ENCODE measurements at regions not wholly inside any gene's neighbourhood (a gene's known extent, or its start where the extent isn't known, plus 50 kb on each side); places are given as distances from the start of the nearest gene placed in this dataset.

DNA sequence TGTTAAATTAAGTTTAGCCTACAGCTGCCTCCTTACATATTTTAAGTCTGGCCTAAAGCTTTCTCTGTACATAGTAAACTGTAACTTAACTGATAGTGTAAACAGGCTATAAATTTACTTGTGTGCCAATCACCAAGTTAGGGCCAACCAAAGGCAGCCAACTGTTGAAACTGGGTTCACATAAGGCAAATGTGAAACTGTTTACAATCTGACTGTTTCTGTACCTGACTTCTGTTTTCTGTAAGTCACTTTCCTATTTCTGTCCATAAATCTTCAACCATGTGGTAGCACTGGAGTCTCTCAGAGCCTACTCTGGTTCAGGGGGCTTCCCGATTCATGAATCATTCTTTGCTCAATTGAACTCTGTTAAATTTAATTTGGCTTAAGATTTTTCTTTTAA, 103.1 kb downstream of the RAP2A start (continued):
- TF ChIP-seq, protein P1, sequence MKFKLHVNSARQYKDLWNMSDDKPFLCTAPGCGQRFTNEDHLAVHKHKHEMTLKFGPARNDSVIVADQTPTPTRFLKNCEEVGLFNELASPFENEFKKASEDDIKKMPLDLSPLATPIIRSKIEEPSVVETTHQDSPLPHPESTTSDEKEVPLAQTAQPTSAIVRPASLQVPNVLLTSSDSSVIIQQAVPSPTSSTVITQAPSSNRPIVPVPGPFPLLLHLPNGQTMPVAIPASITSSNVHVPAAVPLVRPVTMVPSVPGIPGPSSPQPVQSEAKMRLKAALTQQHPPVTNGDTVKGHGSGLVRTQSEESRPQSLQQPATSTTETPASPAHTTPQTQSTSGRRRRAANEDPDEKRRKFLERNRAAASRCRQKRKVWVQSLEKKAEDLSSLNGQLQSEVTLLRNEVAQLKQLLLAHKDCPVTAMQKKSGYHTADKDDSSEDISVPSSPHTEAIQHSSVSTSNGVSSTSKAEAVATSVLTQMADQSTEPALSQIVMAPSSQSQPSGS (CRISPR knock-in tag; IDR thresholded peaks at IDR 0.05; ENCODE audit: borderline replicate concordance, low read depth) = no peak
- TF ChIP-seq, protein P2, sequence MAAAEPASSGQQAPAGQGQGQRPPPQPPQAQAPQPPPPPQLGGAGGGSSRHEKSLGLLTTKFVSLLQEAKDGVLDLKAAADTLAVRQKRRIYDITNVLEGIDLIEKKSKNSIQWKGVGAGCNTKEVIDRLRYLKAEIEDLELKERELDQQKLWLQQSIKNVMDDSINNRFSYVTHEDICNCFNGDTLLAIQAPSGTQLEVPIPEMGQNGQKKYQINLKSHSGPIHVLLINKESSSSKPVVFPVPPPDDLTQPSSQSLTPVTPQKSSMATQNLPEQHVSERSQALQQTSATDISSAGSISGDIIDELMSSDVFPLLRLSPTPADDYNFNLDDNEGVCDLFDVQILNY (CRISPR knock-in tag; IDR thresholded peaks at IDR 0.05) = no peak
- TF ChIP-seq JAZF1 (CRISPR knock-in tag; IDR thresholded peaks at IDR 0.05) (no peak), ZNF232 (CRISPR knock-in tag; IDR thresholded peaks at IDR 0.05) (no peak), ZNF423 (CRISPR knock-in tag; IDR thresholded peaks at IDR 0.05) (no peak), ZNF416 (CRISPR knock-in tag; IDR thresholded peaks at IDR 0.05) (no peak), TEAD4 (CRISPR knock-in tag; IDR thresholded peaks at IDR 0.05) (no peak)
- TF ChIP-seq, protein P3, sequence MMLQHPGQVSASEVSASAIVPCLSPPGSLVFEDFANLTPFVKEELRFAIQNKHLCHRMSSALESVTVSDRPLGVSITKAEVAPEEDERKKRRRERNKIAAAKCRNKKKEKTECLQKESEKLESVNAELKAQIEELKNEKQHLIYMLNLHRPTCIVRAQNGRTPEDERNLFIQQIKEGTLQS (CRISPR knock-in tag; conservative IDR thresholded peaks at IDR 0.05) = no peak
- TF ChIP-seq, protein P4, sequence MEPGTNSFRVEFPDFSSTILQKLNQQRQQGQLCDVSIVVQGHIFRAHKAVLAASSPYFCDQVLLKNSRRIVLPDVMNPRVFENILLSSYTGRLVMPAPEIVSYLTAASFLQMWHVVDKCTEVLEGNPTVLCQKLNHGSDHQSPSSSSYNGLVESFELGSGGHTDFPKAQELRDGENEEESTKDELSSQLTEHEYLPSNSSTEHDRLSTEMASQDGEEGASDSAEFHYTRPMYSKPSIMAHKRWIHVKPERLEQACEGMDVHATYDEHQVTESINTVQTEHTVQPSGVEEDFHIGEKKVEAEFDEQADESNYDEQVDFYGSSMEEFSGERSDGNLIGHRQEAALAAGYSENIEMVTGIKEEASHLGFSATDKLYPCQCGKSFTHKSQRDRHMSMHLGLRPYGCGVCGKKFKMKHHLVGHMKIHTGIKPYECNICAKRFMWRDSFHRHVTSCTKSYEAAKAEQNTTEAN (CRISPR knock-in tag; IDR thresholded peaks at IDR 0.05) = no peak
- TF ChIP-seq, protein P5, sequence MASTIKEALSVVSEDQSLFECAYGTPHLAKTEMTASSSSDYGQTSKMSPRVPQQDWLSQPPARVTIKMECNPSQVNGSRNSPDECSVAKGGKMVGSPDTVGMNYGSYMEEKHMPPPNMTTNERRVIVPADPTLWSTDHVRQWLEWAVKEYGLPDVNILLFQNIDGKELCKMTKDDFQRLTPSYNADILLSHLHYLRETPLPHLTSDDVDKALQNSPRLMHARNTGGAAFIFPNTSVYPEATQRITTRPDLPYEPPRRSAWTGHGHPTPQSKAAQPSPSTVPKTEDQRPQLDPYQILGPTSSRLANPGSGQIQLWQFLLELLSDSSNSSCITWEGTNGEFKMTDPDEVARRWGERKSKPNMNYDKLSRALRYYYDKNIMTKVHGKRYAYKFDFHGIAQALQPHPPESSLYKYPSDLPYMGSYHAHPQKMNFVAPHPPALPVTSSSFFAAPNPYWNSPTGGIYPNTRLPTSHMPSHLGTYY (CRISPR knock-in tag; IDR thresholded peaks at IDR 0.05) = no peak

DNA sequence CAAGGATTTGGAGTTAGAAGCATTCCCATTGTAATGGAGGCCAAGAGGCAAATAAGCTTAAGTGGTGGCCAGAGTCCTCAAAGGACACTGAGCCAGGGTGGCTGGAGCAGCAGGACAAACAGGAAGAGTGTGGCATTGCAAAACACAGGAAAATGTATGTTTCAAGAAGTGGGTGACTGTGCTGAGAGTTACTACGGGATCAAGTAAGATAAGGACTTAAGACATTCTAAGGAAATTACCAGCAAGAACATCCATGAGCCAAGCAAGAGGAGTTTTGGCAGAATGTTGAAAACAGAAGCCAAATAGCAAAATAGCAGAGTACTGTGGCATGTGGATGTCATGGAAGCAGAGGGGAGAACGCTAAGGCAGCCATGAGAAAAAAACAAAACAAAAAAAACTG, 104.2 kb downstream of the RAP2A start:
- Mint-ChIP-seq H3K27me3 (ENCODE audit: low read depth) (no peaks in the 10 kb centered on the region), H3K4me1 (no peaks in the 10 kb centered on the region), H3K9me3 (no peaks in the 10 kb centered on the region), H3K4me3 (no peak overlapping the region), H3K36me3 (no peaks in the 10 kb centered on the region), H3K27ac (no peak overlapping the region)
- POLR2A ChIA-PET = no interaction called here
- CTCF ChIA-PET = no interaction called here
- DNase-seq (ENCODE audit: low spot score) = no peak
- no peak for ATAC-seq
- no peak for TF ChIP-seq ATF1 (CRISPR knock-in tag; IDR thresholded peaks at IDR 0.05)
- no peak for TF ChIP-seq SOX15 (CRISPR knock-in tag; IDR thresholded peaks at IDR 0.05)
- no peak for TF ChIP-seq ZNF219 (CRISPR knock-in tag; IDR thresholded peaks at IDR 0.05; ENCODE audit: borderline replicate concordance)
- TF ChIP-seq, protein P6, sequence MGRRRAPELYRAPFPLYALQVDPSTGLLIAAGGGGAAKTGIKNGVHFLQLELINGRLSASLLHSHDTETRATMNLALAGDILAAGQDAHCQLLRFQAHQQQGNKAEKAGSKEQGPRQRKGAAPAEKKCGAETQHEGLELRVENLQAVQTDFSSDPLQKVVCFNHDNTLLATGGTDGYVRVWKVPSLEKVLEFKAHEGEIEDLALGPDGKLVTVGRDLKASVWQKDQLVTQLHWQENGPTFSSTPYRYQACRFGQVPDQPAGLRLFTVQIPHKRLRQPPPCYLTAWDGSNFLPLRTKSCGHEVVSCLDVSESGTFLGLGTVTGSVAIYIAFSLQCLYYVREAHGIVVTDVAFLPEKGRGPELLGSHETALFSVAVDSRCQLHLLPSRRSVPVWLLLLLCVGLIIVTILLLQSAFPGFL (CRISPR knock-in tag; IDR thresholded peaks at IDR 0.05; ENCODE audit: borderline replicate concordance) = no peak
- TF ChIP-seq, protein P7, sequence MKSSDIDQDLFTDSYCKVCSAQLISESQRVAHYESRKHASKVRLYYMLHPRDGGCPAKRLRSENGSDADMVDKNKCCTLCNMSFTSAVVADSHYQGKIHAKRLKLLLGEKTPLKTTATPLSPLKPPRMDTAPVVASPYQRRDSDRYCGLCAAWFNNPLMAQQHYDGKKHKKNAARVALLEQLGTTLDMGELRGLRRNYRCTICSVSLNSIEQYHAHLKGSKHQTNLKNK (CRISPR knock-in tag; IDR thresholded peaks at IDR 0.05) = no peak
- TF ChIP-seq, protein P8, sequence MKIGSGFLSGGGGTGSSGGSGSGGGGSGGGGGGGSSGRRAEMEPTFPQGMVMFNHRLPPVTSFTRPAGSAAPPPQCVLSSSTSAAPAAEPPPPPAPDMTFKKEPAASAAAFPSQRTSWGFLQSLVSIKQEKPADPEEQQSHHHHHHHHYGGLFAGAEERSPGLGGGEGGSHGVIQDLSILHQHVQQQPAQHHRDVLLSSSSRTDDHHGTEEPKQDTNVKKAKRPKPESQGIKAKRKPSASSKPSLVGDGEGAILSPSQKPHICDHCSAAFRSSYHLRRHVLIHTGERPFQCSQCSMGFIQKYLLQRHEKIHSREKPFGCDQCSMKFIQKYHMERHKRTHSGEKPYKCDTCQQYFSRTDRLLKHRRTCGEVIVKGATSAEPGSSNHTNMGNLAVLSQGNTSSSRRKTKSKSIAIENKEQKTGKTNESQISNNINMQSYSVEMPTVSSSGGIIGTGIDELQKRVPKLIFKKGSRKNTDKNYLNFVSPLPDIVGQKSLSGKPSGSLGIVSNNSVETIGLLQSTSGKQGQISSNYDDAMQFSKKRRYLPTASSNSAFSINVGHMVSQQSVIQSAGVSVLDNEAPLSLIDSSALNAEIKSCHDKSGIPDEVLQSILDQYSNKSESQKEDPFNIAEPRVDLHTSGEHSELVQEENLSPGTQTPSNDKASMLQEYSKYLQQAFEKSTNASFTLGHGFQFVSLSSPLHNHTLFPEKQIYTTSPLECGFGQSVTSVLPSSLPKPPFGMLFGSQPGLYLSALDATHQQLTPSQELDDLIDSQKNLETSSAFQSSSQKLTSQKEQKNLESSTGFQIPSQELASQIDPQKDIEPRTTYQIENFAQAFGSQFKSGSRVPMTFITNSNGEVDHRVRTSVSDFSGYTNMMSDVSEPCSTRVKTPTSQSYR (CRISPR knock-in tag; IDR thresholded peaks at IDR 0.05) = no peak
- no peak for TF ChIP-seq GRHL2 (CRISPR knock-in tag; IDR thresholded peaks at IDR 0.05; ENCODE audit: insufficient replicate concordance, severe bottlenecking)
- TF ChIP-seq NR1H2 (CRISPR knock-in tag; IDR thresholded peaks at IDR 0.05) = no peak
- TF ChIP-seq, protein P9, sequence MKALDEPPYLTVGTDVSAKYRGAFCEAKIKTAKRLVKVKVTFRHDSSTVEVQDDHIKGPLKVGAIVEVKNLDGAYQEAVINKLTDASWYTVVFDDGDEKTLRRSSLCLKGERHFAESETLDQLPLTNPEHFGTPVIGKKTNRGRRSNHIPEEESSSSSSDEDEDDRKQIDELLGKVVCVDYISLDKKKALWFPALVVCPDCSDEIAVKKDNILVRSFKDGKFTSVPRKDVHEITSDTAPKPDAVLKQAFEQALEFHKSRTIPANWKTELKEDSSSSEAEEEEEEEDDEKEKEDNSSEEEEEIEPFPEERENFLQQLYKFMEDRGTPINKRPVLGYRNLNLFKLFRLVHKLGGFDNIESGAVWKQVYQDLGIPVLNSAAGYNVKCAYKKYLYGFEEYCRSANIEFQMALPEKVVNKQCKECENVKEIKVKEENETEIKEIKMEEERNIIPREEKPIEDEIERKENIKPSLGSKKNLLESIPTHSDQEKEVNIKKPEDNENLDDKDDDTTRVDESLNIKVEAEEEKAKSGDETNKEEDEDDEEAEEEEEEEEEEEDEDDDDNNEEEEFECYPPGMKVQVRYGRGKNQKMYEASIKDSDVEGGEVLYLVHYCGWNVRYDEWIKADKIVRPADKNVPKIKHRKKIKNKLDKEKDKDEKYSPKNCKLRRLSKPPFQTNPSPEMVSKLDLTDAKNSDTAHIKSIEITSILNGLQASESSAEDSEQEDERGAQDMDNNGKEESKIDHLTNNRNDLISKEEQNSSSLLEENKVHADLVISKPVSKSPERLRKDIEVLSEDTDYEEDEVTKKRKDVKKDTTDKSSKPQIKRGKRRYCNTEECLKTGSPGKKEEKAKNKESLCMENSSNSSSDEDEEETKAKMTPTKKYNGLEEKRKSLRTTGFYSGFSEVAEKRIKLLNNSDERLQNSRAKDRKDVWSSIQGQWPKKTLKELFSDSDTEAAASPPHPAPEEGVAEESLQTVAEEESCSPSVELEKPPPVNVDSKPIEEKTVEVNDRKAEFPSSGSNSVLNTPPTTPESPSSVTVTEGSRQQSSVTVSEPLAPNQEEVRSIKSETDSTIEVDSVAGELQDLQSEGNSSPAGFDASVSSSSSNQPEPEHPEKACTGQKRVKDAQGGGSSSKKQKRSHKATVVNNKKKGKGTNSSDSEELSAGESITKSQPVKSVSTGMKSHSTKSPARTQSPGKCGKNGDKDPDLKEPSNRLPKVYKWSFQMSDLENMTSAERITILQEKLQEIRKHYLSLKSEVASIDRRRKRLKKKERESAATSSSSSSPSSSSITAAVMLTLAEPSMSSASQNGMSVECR (CRISPR knock-in tag; IDR thresholded peaks at IDR 0.05; ENCODE audit: borderline replicate concordance) = no peak
- no peak for TF ChIP-seq CREM (CRISPR knock-in tag; IDR thresholded peaks at IDR 0.05)
- TF ChIP-seq SMAD3 (CRISPR knock-in tag; IDR thresholded peaks at IDR 0.05; ENCODE audit: borderline replicate concordance) = no peak
- no peak for TF ChIP-seq OVOL2 (CRISPR knock-in tag; IDR thresholded peaks at IDR 0.05; ENCODE audit: borderline replicate concordance)
